ENCODE measurements at regions not wholly inside any gene's neighbourhood (a gene's known extent, or its start where the extent isn't known, plus 50 kb on each side); places are given as distances from the start of the nearest gene placed in this dataset.

DNA sequence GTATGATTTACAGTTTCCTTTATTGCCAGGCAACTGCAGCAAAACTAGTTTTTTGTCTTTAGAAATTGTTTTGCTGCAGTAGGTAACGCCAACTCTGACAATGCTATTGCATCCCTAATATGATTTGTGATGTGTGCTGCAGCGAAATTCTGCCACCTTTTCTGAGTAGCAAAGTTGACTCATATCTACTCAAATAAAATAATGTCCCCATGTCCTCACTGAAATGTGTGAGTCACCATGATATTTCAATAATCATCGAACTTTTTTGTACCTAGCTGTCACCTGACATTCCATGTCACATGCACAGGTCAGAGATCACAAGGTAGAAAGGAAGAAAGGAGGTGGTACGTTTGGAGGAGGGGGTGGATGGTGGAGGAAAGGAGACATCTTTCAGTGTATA lies 205.0 kb downstream of the RAD51AP2 start:
- H3K4me3 ChIP-seq (ENCODE audit: low read depth, low read length), result no peak overlapping the region
- no peak overlapping the region for H2AFZ ChIP-seq
- H3K27me3 ChIP-seq (ENCODE audit: control insufficient read depth, insufficient read depth, low read length), result no peaks in the 10 kb centered on the region
- H3K4me1 ChIP-seq, result peaks cover 2% of the 10 kb centered on the region
- no peaks in the 10 kb centered on the region for H3K9me3 ChIP-seq (ENCODE audit: control insufficient read depth, low read length)
- no peak overlapping the region for H3K9ac ChIP-seq
- H3K36me3 ChIP-seq (ENCODE audit: control insufficient read depth, insufficient read depth, low read length), result no peaks in the 10 kb centered on the region
- TF ChIP-seq, protein P1, sequence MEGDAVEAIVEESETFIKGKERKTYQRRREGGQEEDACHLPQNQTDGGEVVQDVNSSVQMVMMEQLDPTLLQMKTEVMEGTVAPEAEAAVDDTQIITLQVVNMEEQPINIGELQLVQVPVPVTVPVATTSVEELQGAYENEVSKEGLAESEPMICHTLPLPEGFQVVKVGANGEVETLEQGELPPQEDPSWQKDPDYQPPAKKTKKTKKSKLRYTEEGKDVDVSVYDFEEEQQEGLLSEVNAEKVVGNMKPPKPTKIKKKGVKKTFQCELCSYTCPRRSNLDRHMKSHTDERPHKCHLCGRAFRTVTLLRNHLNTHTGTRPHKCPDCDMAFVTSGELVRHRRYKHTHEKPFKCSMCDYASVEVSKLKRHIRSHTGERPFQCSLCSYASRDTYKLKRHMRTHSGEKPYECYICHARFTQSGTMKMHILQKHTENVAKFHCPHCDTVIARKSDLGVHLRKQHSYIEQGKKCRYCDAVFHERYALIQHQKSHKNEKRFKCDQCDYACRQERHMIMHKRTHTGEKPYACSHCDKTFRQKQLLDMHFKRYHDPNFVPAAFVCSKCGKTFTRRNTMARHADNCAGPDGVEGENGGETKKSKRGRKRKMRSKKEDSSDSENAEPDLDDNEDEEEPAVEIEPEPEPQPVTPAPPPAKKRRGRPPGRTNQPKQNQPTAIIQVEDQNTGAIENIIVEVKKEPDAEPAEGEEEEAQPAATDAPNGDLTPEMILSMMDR (IDR thresholded peaks at IDR 0.05), result no peak
- H3K4me2 ChIP-seq (ENCODE audit: low read length), result no peak overlapping the region
- H3K27ac ChIP-seq, result no peak overlapping the region
- no peaks in the 10 kb centered on the region for H3K79me2 ChIP-seq

DNA sequence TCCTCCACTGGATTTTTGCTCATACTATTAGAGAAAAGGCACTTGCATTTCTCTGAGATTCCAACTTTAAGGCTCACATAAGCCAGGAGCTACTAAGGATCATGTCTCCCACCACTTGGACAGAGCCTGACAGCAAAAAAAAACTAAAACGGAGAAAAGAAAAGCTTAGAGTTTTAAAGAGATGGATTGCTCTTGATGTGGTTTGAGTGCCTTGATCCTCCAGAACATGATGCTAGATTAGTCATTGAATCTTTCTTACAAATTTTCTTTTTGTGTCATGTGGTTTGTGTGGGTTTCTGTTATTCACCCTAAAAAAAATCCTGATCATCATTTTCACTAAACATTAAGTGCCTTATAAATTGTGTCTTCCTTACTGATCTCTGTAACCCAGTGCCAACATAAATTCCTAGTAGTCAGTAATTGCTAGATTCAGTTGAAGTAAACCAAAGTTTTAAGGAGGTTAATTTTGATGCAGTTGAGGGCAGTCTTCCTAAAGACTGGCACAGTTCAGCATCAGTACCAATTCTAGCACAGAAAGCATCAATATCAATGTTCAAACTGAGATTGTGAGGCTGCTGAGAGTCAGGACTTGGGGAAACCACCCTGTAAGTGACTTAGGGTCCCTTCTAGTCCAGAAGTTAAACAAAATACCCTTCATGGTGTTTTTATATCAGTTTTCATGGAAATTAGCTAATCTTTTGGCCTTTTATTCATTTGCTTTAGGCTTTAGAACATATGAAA lies 206.3 kb downstream of the RAD51AP2 start:
- no peaks in the 10 kb centered on the region for H3K9me3 ChIP-seq (ENCODE audit: control insufficient read depth, low read length)
- TF ChIP-seq, protein P1 (IDR thresholded peaks at IDR 0.05), result no peak
- H3K36me3 ChIP-seq (ENCODE audit: control insufficient read depth, insufficient read depth, low read length), result no peaks in the 10 kb centered on the region
- no peak overlapping the region for H3K9ac ChIP-seq
- H3K79me2 ChIP-seq, result no peaks in the 10 kb centered on the region
- H2AFZ ChIP-seq, result no peak overlapping the region
- no peaks in the 10 kb centered on the region for H3K27me3 ChIP-seq (ENCODE audit: control insufficient read depth, insufficient read depth, low read length)
- no peak overlapping the region for H3K27ac ChIP-seq
- no peak overlapping the region for H3K4me2 ChIP-seq (ENCODE audit: low read length)
- H3K4me3 ChIP-seq (ENCODE audit: low read depth, low read length), result no peak overlapping the region
- H3K4me1 ChIP-seq, result no peaks in the 10 kb centered on the region

DNA sequence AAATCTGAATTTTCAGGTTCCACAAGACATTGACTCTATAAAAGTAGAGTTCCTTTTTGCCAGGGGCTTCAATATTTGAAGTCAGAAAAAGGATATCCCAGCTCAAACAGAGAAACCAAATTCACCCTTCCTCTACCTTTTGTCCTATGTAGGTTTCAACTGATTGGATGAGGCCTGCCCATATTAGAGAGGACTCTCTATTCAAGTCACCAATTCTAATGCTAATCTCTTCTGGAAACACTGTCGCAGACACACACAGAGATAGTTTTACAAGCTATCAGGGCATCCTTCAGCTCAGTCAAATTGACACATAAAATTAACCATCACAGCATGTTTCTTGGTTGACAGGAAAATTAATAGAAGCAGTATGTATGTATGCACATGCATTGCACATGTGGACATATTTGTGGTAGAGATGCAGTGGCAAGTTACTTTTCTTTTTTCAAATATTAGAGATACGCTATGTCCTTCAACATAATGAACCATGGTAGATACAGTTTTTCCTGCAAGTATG lies 207.1 kb downstream of the RAD51AP2 start:
- no peaks in the 10 kb centered on the region for H3K36me3 ChIP-seq (ENCODE audit: control insufficient read depth, insufficient read depth, low read length)
- TF ChIP-seq, protein P1 (IDR thresholded peaks at IDR 0.05), result no peak
- no peak overlapping the region for H3K4me3 ChIP-seq (ENCODE audit: low read depth, low read length)
- H3K27ac ChIP-seq, result no peak overlapping the region
- H3K9me3 ChIP-seq (ENCODE audit: control insufficient read depth, low read length), result no peaks in the 10 kb centered on the region
- no peak overlapping the region for H3K9ac ChIP-seq
- H3K79me2 ChIP-seq, result no peaks in the 10 kb centered on the region
- no peaks in the 10 kb centered on the region for H3K27me3 ChIP-seq (ENCODE audit: control insufficient read depth, insufficient read depth, low read length)
- H2AFZ ChIP-seq, result no peak overlapping the region
- H3K4me1 ChIP-seq, result no peaks in the 10 kb centered on the region
- no peak overlapping the region for H3K4me2 ChIP-seq (ENCODE audit: low read length)

DNA sequence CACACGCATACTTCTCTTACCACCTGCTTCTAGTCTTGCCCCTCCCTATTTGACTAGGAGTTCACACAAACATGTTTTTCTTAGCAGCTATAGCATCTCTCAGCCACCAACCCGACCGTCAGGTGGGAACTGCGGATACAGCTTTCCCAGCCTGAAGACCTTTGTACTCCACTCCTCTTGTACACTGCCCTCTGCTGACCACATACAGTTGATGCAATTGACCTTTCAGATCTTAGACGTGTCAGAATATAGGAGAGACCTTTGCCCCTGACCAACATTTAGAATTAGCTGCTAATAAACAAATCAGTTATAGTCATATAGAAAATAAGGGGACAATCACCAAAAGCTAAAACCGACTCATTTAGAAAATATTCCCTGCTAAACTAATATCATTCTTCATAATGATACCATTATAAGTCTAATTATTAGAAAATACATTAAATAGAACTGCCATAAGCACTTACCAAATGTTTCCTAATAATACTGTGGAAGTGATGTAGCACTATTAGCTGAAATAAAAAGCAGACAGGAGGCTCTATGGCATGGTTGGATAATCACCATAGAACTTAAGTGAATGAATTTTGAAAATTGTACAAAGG lies 208.4 kb downstream of the RAD51AP2 start:
- Histone ChIP-seq H3K4me2 (ENCODE audit: low read length) (no peak overlapping the region), H3K27me3 (ENCODE audit: control insufficient read depth, insufficient read depth, low read length) (no peaks in the 10 kb centered on the region), H3K36me3 (ENCODE audit: control insufficient read depth, insufficient read depth, low read length) (no peaks in the 10 kb centered on the region), H3K9me3 (ENCODE audit: control insufficient read depth, low read length) (no peaks in the 10 kb centered on the region), H2AFZ (no peak overlapping the region), H3K9ac (no peak overlapping the region), H3K79me2 (no peaks in the 10 kb centered on the region), H3K4me1 (no peaks in the 10 kb centered on the region), H3K4me3 (ENCODE audit: low read depth, low read length) (no peak overlapping the region), H3K27ac (no peak overlapping the region)
- TF ChIP-seq, protein P1 (IDR thresholded peaks at IDR 0.05), result peak; percentile 53

Measured in parathyroid adenoma (tissue), 2 donors.